KMS-11 (cell line): ENCODE measurements at regions not wholly inside any gene's neighbourhood (a gene's known extent, or its start where the extent isn't known, plus 50 kb on each side); places are given as distances from the start of the nearest gene placed in this dataset.
A peak's percentile ranks its signal among the peaks of the same experiment; 100 is the strongest.

Experiments used
- H2AFZ ChIP-seq: fragments of 200-600 bp; sonication (generic); 2 replicates; pipeline ENCODE4 v1.6.1; 2016; ENCODE audit warnings: antibody characterized with exemption, mixed run types, low read depth
- H3K27ac ChIP-seq: fragments of 200-600 bp; sonication (generic); 2 replicates; pipeline ENCODE4 v1.6.1; 2016; ENCODE audit warnings: mild to moderate bottlenecking, mixed run types
- H3K27me3 ChIP-seq: fragments of 200-600 bp; sonication (generic); 2 replicates; pipeline ENCODE4 v1.6.1; 2017; ENCODE audit warnings: mild to moderate bottlenecking, low read depth, mixed run types, moderate library complexity; ENCODE audit not compliant: insufficient read depth
- H3K36me3 ChIP-seq: fragments of 200-600 bp; sonication (generic); 2 replicates; pipeline ENCODE4 v1.6.1; 2017; ENCODE audit warnings: mild to moderate bottlenecking, mixed run types; ENCODE audit not compliant: insufficient read depth
- H3K4me1 ChIP-seq: fragments of 200-600 bp; sonication (generic); 2 replicates; pipeline ENCODE4 v1.6.1; 2016; ENCODE audit warnings: mild to moderate bottlenecking, low read depth, mixed run types; ENCODE audit not compliant: poor library complexity, severe bottlenecking
- H3K4me2 ChIP-seq: fragments of 200-600 bp; sonication (generic); 2 replicates; pipeline ENCODE4 v1.7.0; 2016; ENCODE audit warnings: mild to moderate bottlenecking, mixed run types
- H3K4me3 ChIP-seq: fragments of 200-600 bp; sonication (generic); IDR thresholded peaks from 2 replicates; pipeline ENCODE4 v1.6.1; 2017; ENCODE audit warnings: low read depth, low read length, mixed read lengths; ENCODE audit not compliant: insufficient read depth
- H3K79me2 ChIP-seq: fragments of 200-600 bp; sonication (generic); 2 replicates; pipeline ENCODE4 v1.6.1; 2016; ENCODE audit warnings: low read depth, mixed run types; ENCODE audit not compliant: insufficient read depth
- H3K9ac ChIP-seq: fragments of 200-600 bp; sonication (generic); 2 replicates; pipeline ENCODE4 v1.6.1; 2016; ENCODE audit warnings: mild to moderate bottlenecking, mixed run types
- H4K20me1 ChIP-seq: fragments of 200-600 bp; sonication (generic); 2 replicates; pipeline ENCODE4 v1.6.1; 2016; ENCODE audit warnings: mild to moderate bottlenecking, mixed run types; ENCODE audit not compliant: insufficient read depth
- TF ChIP-seq, protein P1 (sequence below): fragments of 200-600 bp; sonication (generic); conservative IDR thresholded peaks from 2 replicates; pipeline ENCODE4 v1.6.1; 2017; ENCODE audit warnings: low read depth, mild to moderate bottlenecking, antibody characterized with exemption, low read length, moderate library complexity, mixed read lengths

- H3K27me3 ChIP-seq: no peaks in the 10 kb centered on the region
- H3K9ac ChIP-seq: no peak overlapping the region
- H3K4me3 ChIP-seq: no peak overlapping the region
- no peaks in the 10 kb centered on the region for H3K79me2 ChIP-seq
- no peaks in the 10 kb centered on the region for H4K20me1 ChIP-seq
- TF ChIP-seq, protein P1, sequence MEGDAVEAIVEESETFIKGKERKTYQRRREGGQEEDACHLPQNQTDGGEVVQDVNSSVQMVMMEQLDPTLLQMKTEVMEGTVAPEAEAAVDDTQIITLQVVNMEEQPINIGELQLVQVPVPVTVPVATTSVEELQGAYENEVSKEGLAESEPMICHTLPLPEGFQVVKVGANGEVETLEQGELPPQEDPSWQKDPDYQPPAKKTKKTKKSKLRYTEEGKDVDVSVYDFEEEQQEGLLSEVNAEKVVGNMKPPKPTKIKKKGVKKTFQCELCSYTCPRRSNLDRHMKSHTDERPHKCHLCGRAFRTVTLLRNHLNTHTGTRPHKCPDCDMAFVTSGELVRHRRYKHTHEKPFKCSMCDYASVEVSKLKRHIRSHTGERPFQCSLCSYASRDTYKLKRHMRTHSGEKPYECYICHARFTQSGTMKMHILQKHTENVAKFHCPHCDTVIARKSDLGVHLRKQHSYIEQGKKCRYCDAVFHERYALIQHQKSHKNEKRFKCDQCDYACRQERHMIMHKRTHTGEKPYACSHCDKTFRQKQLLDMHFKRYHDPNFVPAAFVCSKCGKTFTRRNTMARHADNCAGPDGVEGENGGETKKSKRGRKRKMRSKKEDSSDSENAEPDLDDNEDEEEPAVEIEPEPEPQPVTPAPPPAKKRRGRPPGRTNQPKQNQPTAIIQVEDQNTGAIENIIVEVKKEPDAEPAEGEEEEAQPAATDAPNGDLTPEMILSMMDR: no peak
- H3K4me2 ChIP-seq: no peak overlapping the region; the same call in 1 of the 2 replicates
- H3K27ac ChIP-seq: no peak overlapping the region; the same call in 1 of the 2 replicates
- no peaks in the 10 kb centered on the region for H3K36me3 ChIP-seq
- no peak overlapping the region for H2AFZ ChIP-seq
- H3K4me1 ChIP-seq: peaks cover 25% of the 10 kb centered on the region
These were observed 805.0 kb upstream of the C9orf72 start for GRCh38 chr9:28378231-28378630.

GRCh38 chr9:28379082-28379481, 805.8 kb upstream of the C9orf72 start:
- Histone ChIP-seq H3K27ac (no peak overlapping the region; the same call in 1 of the 2 replicates), H3K4me2 (peak overlapping the region; percentile 53; the same call in 1 of the 2 replicates), H4K20me1 (no peaks in the 10 kb centered on the region), H3K4me1 (peaks cover 25% of the 10 kb centered on the region), H3K36me3 (no peaks in the 10 kb centered on the region), H3K9ac (no peak overlapping the region), H2AFZ (peak overlapping the region; percentile 47; the same call in 1 of the 2 replicates), H3K27me3 (no peaks in the 10 kb centered on the region), H3K4me3 (no peak overlapping the region), H3K79me2 (no peaks in the 10 kb centered on the region)
- TF ChIP-seq, protein P1: no peak

DNA sequence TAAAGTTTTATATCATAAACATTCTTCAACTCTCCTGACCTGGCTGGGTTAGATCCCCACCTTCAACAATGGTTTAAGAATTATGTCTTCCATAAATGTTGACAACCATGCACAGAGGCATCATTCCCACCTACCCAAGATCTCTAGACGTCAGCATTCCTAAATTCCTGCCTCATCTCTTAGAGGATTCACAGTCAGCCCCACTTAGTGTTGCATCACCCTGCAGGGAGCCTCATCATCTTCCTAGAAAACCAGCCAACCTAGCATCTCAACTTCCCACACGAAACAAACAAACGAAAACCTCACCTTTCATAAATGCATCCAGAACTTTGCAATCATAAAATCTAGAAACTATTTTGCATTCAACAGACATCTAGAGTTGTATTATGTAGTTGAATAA, 816.1 kb upstream of the C9orf72 start:
- no peak overlapping the region for H3K27ac ChIP-seq
- H3K4me3 ChIP-seq: no peak overlapping the region
- no peaks in the 10 kb centered on the region for H3K27me3 ChIP-seq
- H2AFZ ChIP-seq: no peak overlapping the region
- no peaks in the 10 kb centered on the region for H3K79me2 ChIP-seq
- no peak overlapping the region for H3K4me2 ChIP-seq
- TF ChIP-seq, protein P1: no peak
- H3K4me1 ChIP-seq: no peaks in the 10 kb centered on the region
- no peaks in the 10 kb centered on the region for H4K20me1 ChIP-seq
- H3K36me3 ChIP-seq: no peaks in the 10 kb centered on the region
- no peak overlapping the region for H3K9ac ChIP-seq

DNA sequence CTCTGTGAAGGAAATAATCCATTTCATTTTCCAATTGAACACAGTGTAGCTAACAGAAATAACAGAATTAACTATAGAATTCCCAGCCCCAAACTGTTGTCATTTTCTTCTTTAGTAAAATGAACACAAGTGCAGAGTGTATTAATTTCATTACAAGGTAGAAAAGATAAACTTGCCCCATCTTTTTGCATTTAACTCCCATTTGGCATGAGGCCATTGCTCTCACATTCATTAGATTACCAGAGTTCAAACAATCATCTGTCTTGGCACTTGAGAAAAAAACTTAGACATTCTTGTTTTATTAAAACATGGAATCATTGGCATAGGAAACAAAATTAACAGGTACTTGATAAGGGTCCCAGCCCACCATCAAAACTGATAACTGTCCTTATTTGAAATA, 821.5 kb upstream of the C9orf72 start:
- no peaks in the 10 kb centered on the region for H3K36me3 ChIP-seq
- no peak overlapping the region for H3K4me2 ChIP-seq
- H4K20me1 ChIP-seq: no peaks in the 10 kb centered on the region
- H3K4me1 ChIP-seq: no peaks in the 10 kb centered on the region
- H3K27me3 ChIP-seq: no peaks in the 10 kb centered on the region
- H3K9ac ChIP-seq: no peak overlapping the region
- H3K4me3 ChIP-seq: no peak overlapping the region
- H3K27ac ChIP-seq: no peak overlapping the region
- no peaks in the 10 kb centered on the region for H3K79me2 ChIP-seq
- no peak overlapping the region for H2AFZ ChIP-seq
- TF ChIP-seq, protein P1: no peak

GRCh38 chr9:28396058-28396457, 822.8 kb upstream of the C9orf72 start:
- no peak overlapping the region for H3K4me3 ChIP-seq
- no peak overlapping the region for H3K4me2 ChIP-seq
- no peak overlapping the region for H3K27ac ChIP-seq
- H3K27me3 ChIP-seq: no peaks in the 10 kb centered on the region
- H3K79me2 ChIP-seq: no peaks in the 10 kb centered on the region
- H4K20me1 ChIP-seq: no peaks in the 10 kb centered on the region
- no peak overlapping the region for H3K9ac ChIP-seq
- H3K4me1 ChIP-seq: no peaks in the 10 kb centered on the region
- no peaks in the 10 kb centered on the region for H3K36me3 ChIP-seq
- no peak overlapping the region for H2AFZ ChIP-seq
- TF ChIP-seq, protein P1: no peak
